ENCODE measurements at regions not wholly inside any gene's neighbourhood (a gene's known extent, or its start where the extent isn't known, plus 50 kb on each side); places are given as distances from the start of the nearest gene placed in this dataset.
"Not testable (repeated sequence)": the region's sequence is repeated elsewhere in the genome, so short reads cannot be mapped to it uniquely, and the experiment has no call there.

DNA sequence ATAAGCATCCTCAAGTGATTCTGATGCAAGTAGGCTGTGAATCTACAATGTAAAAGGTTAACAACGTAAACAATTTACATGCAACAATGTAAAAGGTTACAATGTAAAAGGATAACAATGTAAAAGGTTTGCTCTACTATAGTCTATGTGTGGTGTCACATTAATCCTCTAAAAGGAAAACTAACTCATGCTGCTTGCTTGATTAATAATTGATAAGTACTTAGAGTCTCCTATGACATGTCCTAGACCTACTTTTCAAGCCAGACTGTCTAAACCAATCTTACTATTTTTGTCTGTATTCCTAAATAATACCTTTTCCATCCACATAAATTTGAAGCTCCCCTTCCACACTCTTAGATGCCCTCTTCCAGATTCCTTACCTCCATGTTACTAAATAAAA is 606.8 kb downstream of the LTN1 start:
- H3K4me3 ChIP-seq (ENCODE audit: low read depth, low read length): no peak overlapping the region
- TF ChIP-seq, protein P1, sequence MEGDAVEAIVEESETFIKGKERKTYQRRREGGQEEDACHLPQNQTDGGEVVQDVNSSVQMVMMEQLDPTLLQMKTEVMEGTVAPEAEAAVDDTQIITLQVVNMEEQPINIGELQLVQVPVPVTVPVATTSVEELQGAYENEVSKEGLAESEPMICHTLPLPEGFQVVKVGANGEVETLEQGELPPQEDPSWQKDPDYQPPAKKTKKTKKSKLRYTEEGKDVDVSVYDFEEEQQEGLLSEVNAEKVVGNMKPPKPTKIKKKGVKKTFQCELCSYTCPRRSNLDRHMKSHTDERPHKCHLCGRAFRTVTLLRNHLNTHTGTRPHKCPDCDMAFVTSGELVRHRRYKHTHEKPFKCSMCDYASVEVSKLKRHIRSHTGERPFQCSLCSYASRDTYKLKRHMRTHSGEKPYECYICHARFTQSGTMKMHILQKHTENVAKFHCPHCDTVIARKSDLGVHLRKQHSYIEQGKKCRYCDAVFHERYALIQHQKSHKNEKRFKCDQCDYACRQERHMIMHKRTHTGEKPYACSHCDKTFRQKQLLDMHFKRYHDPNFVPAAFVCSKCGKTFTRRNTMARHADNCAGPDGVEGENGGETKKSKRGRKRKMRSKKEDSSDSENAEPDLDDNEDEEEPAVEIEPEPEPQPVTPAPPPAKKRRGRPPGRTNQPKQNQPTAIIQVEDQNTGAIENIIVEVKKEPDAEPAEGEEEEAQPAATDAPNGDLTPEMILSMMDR (conservative IDR thresholded peaks at IDR 0.05; ENCODE audit: low read depth, low read length): no peak
- DNase-seq (ENCODE audit: low read depth): no peak

DNA sequence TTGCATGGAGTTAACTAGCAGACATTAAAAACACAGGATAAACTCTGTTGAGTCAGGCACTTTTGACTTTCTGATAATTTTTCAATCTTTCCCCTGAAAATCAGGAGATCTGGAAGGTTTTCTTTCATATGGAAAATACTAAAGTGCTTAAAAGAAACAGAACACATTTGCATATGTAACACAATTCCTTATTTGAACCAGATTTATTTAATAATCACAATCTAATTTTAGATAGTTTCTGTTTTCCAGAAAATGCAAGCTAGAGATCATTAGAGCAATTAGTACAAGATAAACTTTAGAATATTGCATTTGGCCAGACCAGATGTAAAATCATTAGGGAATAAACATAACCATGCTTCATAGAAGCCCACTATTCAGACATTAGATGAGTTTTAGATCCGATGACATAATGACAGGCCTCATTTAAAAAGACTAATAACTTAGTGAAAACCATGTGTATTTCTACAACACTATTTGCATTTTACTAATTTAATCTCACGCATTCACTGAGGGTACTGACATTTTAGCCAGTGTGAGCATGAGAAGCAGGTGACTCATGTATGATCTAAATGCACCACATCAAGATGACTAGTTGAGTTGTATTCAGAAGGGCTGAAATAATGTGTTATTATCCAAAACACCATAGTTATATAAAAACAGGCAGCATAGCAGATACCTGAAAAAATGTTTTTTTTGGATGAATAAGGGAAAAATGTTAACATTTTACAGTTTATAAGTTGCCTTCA is 611.5 kb downstream of the LTN1 start:
- not testable (repeated sequence) for H3K4me3 ChIP-seq (ENCODE audit: low read depth, low read length); DNase-seq (ENCODE audit: low read depth)

DNA sequence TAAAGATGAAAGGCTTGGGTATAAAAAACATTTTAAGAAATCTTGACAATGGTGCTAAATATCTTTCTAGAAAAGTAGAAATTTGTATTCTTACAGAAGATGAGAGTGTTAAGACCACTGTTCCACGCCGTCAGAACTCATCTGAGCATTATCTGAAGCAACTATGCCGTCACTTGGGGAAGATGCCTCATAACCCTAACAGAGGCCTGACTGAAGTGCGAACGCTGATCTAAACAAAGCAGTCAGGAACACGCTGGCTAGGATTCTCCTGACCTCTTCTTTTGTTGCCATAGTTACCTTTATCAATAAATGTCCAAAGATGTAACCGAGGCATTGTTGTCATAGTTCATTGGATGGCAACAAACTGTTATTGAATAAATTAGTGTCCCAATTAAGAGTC is 612.4 kb downstream of the LTN1 start:
- H3K4me3 ChIP-seq (ENCODE audit: low read depth, low read length): no peak overlapping the region
- TF ChIP-seq, protein P1 (conservative IDR thresholded peaks at IDR 0.05; ENCODE audit: low read depth, low read length): no peak
- no peak for DNase-seq (ENCODE audit: low read depth)

DNA sequence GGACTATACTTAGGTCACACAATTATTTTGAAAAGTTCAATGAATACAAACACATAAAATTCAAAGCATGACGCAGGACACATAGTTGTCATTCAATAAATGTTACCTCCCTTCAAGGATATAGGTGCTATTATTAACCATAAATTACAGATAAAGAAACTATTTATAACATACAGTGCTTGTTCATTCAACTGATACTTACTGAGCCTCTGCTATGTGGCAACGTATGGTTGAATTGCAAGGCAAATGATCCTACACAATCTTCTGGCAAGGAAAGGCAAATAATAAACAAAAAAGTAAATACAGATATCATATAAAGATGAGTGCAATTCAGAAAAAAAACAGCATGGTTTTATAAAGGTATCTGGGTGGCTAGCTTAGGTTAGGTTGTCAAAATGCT is 614.7 kb downstream of the LTN1 start:
- no peak for DNase-seq (ENCODE audit: low read depth)
- no peak overlapping the region for H3K4me3 ChIP-seq (ENCODE audit: low read depth, low read length)
- TF ChIP-seq, protein P1 (conservative IDR thresholded peaks at IDR 0.05; ENCODE audit: low read depth, low read length): no peak

DNA sequence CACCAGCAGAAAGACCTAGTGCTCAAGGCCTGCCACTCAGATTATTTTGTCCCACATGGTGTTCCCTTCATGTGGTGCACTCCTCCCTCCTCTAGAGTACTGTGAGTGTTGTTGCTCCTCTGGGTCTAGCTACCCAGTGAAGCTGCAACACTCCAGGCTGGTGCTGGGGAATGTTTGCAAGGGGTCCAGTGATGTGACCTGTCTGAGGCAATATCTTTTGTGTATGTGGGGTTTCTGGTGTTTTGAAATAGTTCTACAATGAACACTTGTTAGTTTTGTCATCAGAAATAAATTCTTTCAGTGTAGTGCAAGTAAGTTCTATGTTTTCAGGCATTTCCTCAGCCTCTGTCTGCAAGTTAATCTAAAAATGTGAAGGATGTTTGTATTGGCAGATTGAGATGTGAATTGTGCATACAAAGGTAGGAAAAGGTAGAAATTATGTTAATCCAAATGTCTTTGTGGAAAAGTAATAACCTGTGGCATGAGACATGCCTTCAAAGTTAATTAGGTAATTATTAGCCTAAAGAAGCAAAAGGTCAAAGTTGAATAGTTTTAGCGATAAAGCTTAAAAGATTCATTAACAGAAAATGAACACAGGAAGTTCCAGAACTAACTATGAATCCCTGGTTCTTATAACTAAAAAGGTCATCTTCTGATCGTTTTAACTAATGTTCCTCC is 616.8 kb downstream of the LTN1 start:
- TF ChIP-seq, protein P1 (conservative IDR thresholded peaks at IDR 0.05; ENCODE audit: low read depth, low read length): peak; percentile 5
- DNase-seq (ENCODE audit: low read depth): peak; percentile 95
- no peak overlapping the region for H3K4me3 ChIP-seq (ENCODE audit: low read depth, low read length)

DNA sequence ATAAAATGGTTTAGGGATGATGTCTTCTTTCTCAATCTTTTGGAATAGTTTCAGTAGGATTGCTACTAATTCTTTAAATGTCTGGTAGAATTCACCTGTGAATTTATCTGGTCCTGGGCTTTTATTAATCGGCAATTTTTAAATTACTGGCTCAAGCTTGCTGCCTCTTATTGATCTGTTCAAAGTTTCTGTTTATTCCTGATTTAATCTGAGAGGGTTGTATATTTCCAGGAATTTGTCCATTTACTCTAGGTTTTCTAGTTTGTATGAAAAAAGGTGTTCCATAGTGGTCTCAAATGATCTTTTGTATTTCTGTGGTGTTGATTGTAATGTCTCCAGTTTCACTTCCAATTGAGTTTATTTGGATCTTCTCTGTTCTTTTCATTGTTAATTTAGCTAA is 617.8 kb downstream of the LTN1 start:
- no peak for DNase-seq (ENCODE audit: low read depth)
- H3K4me3 ChIP-seq (ENCODE audit: low read depth, low read length): no peak overlapping the region
- TF ChIP-seq, protein P1 (conservative IDR thresholded peaks at IDR 0.05; ENCODE audit: low read depth, low read length): no peak

DNA sequence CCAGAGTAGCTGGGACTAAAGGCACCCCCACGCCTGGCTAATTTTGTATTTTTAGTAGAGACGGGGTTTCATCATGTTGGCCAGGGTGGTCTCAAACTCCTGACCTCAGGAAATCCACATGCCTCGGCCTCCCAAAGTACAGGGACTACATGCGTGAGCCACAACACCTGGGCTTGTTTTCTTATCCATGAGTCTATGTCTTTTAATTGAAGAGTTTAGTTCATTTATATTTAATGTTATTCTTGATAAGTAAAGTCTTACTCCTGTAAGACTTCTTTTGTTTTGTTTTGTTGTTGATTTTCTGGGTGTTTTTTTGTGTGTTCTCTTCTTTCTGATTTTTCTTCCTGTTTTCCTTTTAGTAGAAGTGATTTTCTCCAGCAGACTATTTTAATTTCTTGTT is 621.0 kb downstream of the LTN1 start:
- DNase-seq (ENCODE audit: low read depth): no peak
- H3K4me3 ChIP-seq (ENCODE audit: low read depth, low read length): no peak overlapping the region
- TF ChIP-seq, protein P1 (conservative IDR thresholded peaks at IDR 0.05; ENCODE audit: low read depth, low read length): no peak

All from choroid plexus epithelial cell (primary cell).